GM19240 (cell line): ENCODE measurements at regions not wholly inside any gene's neighbourhood (a gene's known extent, or its start where the extent isn't known, plus 50 kb on each side); places are given as distances from the start of the nearest gene placed in this dataset.

Experiments used
- DNase-seq: peaks from one replicate; pipeline ENCODE4 v3.0.0; 2011; ENCODE audit warnings: low spot score; ENCODE audit not compliant: insufficient read length

DNA sequence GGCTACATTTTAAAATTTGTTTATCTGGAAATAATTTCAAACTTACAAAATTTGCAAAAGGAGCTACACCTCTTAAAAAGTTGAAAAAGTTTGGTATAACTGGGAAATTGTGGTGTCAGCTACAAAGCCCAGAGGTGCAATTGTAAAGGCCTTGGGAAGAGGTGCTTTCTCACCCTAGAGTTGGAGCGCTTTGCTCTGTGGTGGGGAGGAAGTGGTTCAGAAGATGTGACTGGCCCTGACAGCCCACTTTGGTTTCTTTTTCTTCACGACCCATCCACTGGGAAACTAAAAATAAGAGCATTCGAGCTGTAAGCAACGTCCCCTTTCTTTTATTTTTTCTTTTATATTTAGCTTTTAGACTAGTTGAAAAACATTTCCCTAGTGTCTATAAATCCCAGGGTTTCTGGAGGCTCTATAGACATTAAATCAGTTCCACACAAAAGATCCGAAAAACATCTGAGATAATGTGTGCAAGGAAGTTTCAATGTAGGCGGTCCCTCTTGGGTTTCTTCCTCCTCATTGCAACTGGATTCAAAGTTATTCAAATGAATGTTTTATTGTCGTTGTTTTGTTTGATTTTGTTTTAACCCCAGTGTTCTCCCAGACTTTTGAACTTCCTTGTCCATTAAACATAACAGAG is 397.8 kb downstream of the KIF16B start:
- DNase-seq, result peak; percentile 17

DNA sequence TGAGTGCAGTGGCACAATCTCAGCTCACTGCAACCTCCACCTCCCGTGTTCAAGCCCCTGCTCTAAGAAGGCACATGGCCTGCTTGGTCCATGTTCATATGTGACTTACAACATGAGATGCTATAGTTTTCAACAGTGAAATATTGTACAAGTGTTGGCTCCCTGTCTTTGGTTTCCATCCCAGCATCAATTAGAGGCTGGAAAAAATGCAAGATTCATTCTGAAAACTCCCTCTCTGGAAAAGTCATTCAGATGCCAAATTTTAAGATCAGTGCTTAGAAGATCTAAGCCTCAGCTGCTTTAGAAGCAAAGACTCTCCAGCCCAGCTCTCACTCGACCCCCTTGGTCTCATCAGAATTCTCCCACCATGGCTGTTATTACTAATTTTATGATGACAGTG is 398.9 kb downstream of the KIF16B start:
- no peak for DNase-seq

DNA sequence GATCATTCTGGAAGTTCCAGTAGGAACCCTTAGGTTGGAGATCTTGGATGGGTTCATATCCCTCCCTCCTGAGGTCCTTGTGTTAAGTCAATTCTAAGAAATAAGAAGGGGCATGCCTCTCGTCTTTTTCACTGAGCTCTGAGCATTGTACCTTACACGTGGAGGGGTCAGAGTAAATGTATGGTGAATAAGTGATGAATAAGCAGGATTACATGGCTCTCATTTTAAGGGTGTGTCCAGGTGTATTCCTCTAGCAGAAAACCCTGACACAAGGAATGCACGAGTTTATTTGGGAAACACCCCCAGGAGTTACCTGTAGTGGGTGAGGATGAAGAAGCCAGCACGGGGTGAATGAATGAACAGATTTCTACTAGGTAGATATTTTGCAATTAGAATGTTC is 400.2 kb downstream of the KIF16B start:
- no peak for DNase-seq

DNA sequence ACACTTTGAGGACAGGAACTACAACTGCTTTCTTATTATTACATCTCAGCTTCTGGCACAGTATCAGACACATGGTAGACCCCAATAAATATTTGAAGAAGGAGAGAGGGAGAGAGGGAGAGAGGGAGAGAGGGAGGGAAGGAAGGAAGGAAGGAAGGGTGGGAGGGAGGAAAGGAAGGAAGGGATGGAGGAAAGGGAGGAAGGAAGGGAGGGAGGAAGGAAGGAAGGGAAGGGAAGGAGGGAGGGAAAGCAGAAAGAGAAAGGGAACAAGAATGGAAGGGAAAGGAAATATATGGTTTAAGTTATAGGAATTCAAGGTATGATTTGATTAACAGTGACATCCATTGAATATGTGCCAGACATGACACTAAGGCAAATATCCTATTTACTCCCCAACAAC is 402.1 kb downstream of the KIF16B start:
- no peak for DNase-seq

DNA sequence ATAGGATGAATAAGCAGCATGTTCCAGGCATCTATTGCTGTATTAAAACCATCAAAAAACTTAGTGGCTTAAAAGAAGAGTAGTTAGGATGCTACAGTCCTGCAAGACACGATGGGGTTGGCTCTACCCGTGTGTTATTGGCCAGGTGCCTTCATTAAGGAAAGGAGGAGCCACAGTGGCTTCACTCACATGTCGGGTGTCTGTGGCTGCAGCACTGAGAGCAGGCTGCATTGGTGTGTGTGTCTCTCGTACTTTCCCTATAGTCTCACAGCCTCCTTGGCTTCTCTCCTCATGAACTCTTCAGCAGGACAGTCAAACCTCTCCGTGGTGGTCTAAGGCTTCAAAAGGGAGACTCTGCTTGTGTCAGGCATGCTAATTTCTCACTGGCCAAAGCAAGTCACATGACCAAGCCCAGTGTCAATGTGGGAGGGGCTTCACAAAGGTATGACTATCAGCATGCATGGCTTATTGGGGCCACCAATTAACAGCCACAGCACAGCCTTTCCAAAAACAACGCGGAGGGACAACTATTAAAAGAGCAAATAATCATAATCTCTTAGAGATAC is 402.8 kb downstream of the KIF16B start:
- DNase-seq, result no peak

DNA sequence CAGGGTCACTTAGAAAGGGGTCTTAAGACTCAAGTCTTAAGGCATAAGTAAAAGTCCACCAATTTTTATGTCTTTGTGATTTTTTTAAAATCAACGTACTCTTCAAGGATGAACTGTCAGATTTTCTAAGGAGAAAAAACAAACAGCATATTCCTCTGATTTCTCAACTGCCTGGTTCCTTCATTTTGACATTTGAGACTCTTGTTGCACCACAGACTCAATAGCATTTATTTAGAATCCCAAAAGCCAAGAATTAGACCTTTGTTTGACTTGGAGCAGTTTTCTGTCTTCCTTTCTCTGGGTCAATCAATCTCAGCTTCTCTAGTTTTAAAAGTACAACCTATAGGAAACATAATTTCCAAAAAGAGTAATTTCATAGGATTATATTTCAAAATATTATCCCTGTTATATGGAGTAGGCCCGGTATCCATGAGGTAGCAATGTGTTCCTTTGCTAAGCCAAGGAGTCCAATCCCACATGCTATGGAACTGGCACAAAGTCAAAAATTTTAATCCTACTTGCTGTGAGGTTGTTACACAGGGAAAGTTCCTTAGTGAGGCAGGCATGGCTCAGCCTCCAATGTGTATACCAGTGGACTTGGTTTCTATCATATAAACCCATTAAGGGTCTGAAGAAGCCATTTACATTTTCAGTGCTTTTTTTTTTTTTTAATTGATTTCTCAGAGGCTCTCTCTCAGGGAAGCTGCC is 405.7 kb downstream of the KIF16B start:
- DNase-seq, result no peak

DNA sequence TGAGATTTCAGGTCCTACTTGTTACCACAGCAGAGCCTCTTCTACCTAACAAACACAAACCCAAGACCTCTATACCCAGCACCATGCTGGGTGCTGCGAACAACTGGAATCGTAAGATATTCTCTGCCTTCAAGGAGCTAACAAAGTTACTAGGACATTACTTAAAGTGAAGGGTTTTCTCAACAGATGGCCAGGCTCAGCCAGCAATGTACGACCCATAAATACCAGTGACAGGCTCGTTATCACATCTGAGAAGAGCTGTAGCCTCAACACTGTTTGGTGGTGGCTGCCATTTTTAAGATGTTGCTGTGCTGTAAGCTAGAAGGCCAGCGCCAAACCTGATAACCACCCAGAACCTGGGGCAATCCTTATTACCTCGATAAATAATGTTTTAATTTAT is 406.5 kb downstream of the KIF16B start:
- DNase-seq, result no peak

DNA sequence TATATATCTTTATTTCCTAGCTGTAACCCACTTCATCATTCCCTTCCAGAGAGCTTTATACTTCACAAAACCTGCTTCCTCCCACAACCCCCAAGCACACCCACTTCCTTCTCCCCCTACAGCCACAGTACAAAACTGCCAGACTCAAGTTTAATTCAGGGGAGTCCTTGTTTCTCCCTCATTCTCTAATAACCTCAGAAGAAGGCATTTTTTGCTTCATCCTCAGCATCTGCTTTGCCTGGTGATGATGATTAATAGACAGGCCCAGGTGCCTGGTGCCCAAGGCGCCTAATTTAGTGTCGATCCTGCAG is 414.3 kb downstream of the KIF16B start:
- DNase-seq, result no peak

DNA sequence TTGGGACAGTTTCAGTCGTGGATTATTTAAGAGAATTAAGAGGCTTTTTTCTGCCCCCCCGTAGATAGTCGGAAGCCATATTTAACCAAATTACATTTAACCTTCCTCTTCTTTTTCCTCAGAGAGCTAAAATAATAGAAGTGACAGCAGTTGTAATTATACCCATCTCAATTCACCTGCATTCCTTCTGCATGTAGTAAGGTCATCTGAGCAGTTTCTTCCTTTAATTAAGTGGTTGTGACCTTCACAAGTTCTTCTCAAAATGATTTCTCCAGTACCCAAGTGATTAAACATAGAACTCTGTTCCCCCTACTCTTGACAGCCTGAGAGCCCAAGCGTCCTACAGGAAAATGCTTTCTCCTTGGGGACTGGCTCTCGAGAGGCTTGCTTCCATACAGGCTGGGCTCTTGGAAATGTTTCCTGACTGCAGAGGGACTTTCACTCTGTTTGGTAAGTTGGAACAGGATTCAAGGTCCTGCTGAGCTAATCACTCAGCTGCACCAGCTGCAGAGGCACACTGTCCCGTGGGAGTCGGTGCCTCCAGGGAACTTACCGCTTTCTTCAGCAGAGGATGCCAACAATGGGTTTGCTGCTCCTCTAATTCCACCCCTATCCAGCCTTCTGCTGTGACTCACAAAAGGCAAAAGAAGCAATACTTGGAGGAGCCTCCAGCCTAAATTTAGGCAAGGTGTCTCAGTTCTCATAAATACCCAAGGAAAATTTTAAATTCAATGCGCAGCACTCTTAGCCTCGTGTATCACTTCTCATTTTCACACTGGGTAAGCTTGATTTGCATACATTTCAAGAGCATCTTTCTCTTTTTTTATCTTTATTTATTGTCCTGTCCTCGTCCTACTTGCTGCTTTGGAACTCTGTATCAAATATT is 414.9 kb downstream of the KIF16B start:
- DNase-seq, result no peak

DNA sequence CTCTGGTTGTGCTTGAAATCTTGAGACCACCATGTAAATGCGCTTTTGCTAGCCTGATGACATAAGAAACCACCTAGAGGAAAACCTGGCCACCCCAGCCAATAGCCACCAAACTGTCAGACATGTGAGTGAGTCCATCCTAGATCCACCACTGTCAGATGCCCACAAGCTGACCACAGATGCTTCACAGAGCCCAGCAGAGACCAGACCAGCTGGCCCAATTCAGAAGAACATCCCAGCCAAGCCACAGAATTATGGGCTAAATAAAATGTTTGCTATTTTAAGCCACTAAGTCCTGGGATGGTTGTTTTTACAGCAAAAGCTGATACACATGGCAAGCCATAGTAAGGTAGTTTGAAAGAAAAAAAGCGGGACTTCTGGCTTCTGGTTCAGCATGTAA is 425.3 kb downstream of the KIF16B start:
- no peak for DNase-seq

DNA sequence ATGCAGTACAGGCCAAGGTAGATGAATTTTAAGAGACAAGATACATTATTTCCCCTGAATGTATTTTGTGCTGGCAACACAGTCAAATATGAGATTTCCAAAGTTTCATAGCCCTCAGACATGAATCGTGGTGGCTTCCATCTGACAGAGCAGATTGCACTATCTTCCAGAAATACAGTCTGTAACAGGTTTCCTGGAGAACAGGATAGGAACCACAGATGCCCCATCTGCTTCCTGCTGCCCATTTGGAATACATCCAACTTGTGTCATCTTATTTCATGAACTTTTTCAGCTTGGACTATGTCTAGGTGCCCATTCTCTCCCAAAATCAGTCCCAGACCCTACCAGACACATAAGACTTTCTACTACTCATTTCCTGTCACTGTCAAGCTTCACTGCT is 426.0 kb downstream of the KIF16B start:
- DNase-seq, result no peak

DNA sequence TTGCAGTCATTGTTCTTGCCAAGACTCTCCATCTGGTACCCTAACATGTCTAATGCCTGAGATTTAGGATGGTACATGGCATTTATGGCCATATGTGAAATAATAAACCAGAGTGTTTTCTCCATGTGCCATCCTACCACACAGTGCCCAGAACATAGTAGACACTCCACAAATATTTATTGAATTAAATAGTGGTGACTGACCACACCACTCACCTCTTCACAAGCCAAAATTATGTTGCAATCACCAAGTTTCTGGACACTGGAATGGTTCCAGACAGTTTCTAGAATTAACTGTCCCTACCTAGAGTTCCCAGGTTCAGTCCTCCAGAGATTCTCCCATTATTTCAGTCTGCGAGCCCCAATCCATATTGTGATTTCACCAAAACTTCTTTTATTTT is 427.3 kb downstream of the KIF16B start:
- no peak for DNase-seq

DNA sequence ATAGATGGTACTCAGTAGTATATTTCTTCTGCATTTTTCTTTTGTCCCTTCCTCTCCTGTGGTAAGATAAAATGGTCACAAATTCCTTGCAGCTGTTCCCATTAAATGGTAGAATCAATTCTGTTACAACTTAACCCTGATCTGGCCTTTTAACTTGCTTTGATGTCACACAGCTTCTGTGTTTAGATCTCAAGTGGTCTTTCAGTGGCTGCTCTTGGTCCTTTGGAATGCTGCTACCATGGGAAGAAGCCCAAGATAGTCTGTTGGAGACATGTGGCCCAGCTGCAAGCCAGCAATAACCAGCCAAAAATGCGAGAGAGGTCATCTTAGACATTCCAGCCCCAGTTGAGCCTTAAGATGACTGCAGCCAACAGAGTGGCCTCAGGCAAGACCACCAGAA is 429.7 kb downstream of the KIF16B start:
- no peak for DNase-seq

DNA sequence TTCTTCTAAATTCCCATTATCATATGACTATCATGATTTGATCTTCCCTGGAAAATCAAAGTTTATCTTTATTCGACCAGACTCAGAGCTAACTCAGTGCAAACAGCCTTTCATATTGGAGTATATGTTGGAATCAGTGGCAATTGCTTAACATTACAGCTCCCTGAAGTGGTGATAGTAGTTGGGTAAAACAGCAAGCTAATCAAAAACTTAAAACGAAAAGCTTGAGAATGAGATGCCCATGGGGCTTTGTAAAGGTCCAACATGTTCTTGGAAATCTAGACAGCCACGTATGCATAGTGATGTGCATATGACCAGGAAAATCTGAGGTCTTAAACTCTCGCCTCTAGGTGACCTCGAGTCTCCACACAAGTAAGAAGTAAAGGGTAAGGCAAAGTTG is 437.6 kb downstream of the KIF16B start:
- DNase-seq, result no peak

DNA sequence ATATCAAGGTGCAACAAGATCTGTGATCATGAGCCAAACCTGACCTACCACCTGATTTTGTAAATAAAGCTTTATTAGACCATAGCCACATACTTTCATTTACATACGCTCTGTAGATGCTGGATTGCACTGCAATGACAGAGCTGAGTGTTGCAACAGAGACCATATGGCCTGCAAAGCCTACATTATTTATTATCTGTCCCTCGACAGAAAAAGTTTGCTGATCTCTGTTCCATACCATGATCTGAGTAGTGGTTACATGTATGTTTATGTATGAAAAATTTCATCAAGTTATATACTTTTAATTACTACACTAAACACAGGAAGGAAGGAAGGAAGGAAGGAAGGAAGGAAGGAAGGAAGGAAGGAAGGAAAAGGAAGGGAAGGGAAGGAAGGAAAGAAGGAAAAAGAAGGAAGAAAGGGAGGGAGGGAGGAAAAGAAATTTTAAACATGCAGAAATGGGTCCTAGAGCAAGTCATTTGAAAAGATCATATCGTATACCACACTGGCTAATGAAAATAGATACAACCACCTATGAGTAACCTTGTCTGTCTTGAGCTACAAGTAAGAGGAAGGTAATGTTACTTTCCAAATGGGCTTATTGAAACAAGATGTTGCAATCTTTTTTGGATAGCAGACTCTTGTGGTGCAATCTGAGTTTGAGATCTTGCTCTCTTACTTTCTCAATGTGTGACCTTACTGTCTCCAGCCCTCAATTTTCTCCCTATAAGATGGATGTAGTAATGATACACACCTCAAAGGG is 441.0 kb downstream of the KIF16B start:
- DNase-seq, result no peak

DNA sequence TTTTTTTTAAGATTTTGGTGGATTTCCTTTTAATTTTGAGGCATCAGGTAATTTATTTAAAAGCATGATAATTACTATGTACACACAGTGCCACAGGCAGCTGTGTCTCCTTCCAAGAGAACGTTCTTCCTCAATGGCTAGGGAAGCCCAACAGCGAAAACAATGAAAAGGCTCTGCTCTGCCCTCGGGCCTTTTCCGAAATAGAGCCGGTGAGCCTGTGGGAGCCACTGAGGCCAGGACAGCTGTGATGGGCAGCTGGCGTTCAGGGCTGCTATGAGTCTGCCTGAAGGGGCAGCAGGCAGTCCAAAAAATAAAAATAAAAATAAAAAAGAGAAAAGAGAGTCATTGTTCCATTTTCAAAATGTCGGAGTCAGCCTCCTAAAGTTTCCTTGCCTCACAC is 443.8 kb downstream of the KIF16B start:
- no peak for DNase-seq

DNA sequence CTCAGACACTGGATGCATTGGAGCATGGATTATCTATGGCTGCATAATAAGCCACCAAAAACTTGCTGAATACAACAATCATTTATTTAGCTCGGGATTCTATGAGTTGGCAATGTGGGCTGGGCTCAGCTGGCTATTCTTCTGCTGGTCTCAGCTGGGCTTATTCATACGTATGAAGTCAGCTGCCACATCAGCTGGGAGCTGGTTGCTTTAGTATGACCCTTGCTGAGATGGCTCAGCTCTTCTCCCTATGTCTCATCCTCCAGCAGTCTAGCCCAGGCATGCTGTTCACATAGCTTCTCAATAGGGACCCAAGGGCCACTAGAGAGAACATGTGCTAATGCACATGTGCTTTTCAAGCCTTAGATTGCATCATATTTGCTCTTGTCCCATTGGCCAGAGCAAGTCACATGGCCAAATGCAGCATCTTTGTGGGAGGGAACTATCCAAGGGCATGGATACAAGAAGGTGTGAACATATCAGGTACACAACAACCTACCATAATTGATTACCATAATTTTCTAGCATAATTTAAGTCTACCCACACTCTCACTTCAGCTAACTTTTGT is 444.6 kb downstream of the KIF16B start:
- DNase-seq, result no peak

DNA sequence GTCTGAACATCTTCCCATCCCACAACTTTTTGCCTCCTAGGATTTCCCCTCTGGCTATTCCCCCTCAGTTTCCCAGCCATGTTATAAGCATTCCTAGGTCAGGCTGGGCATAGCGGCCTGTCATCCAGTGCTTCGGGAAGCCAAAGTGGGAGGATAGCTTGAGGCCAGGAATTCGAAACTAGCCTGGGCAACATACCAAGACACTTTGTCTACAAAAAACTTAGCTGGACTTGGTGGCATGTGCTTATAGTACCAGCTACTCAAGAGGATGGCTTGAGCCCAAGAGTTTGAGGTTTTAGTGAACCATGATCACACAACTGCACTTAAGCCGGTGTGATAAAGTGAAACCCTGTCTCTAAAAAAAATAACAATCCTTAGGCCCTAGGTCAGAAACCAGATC is 447.4 kb downstream of the KIF16B start:
- no peak for DNase-seq

DNA sequence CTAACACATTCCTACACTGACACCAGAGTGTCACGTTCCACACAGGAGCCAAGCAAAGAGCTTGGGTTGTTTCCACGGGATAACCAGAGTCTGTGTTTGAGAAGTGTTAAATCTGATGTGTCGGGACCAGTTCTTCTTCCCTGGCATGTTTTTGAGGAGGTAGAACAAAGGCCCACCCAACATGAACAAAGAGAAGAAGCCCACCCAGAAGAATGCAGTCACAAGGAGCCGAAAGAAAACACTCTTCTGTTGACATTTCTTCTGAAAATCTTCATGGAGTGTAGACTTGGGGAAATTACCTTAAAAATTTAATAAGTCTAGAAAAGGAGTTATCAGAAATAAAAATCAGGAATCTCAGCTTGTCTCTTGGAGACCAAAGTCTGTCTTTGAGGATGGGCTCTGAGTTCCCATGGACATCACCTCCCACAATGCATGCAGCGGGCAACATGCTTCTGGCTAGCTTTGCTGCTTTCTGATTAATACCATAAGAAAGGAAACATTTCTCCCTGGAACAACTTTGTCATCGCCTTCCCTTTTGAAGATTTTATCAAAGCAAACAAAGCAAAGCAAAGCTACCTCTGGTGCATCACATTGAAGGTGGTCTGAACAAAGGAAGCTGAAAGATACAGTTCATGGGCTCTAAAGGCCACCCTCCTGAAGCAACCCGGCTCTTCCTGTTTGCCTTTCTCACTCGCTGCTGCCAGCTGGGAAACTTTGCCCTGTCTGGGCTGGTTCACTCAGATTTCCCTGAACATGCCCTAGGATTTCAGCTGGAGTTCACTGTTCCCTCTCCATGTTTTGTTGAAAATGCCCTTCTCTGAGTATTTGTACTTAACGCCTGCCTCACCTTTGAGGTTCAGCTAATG is 448.1 kb downstream of the KIF16B start:
- no peak for DNase-seq

DNA sequence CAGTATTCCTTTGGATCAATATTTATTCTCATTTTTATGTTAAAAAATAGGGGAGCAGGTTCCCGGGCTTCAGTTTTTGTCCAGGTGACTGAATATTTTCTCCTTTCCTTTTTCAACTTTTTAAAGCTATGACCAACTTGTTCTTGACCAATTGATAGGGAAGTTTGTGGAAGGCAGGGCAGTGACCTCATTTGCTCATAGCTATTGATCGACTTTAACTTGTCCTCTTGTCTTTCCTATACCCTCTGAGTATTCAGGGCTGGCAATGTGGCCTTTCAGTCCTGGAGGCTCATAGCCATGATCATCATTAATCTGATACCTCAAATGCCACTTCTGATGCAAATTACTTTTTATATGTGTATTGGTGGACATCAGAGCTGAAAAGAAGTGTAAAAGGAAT is 448.8 kb downstream of the KIF16B start:
- DNase-seq, result no peak
